GM12878 (cell line): ENCODE measurements at regions not wholly inside any gene's neighbourhood (a gene's known extent, or its start where the extent isn't known, plus 50 kb on each side); places are given as distances from the start of the nearest gene placed in this dataset.

Source experiments
- BRCA1 ChIP-seq: IDR thresholded peaks from 2 replicates; pipeline ENCODE4 v1.6.1; 2011; ENCODE audit warnings: low read depth, low read length, improper control_type of control experiment
- EZH2 ChIP-seq: IDR thresholded peaks from 2 replicates; pipeline ENCODE4 v1.6.1; 2012; ENCODE audit warnings: low read depth, mild to moderate bottlenecking, control low read depth, inconsistent platforms, low read length, borderline replicate concordance; ENCODE audit not compliant: control insufficient read depth
- FOS ChIP-seq: IDR thresholded peaks from 3 replicates; pipeline ENCODE4 v1.6.1; 2011; ENCODE audit warnings: borderline replicate concordance; ENCODE audit not compliant: insufficient read length; ENCODE audit errors: extremely low read depth
- JUND ChIP-seq: IDR thresholded peaks from 2 replicates; pipeline ENCODE4 v1.6.1; 2012; ENCODE audit warnings: low read depth, mild to moderate bottlenecking, low read length, improper control_type of control experiment, moderate library complexity
- NRF1 ChIP-seq: conservative IDR thresholded peaks from 2 replicates; pipeline ENCODE4 v1.6.1; 2011; ENCODE audit warnings: mild to moderate bottlenecking, low read depth, low read length, improper control_type of control experiment
- PAX8 ChIP-seq: fragments of 450-650 bp; IDR thresholded peaks from 2 replicates; pipeline ENCODE4 v1.6.1; 2017; ENCODE audit warnings: mild to moderate bottlenecking, moderate library complexity
- RFX5 ChIP-seq: IDR thresholded peaks from 2 replicates; pipeline ENCODE4 v1.6.1; 2011; ENCODE audit warnings: low read depth, low read length, improper control_type of control experiment
- TF ChIP-seq, protein P1 (sequence below): IDR thresholded peaks from 2 replicates; pipeline ENCODE4 v1.6.1; 2012; ENCODE audit warnings: low read depth, low read length, improper control_type of control experiment
- TF ChIP-seq, protein P2 (sequence below), 3 experiments: IDR thresholded peaks in 2 of 3; conservative IDR thresholded peaks in 1 of 3; 2 replicates each; pipeline ENCODE4 v1.5.1; 2011; ENCODE audit warnings: low read depth in 3 of 3, low read length in 3 of 3, mild to moderate bottlenecking in 3 of 3, control low read depth in 2 of 3, moderate library complexity in 2 of 3, inconsistent platforms in 1 of 3, mixed read lengths in 1 of 3; ENCODE audit not compliant: control insufficient read depth in 2 of 3, insufficient read depth in 1 of 3; ENCODE audit errors: extremely low read depth in 1 of 3
- TF ChIP-seq, protein P3 (sequence below): fragments of 450-650 bp; IDR thresholded peaks from 2 replicates; pipeline ENCODE4 v1.6.1; 2016; ENCODE audit warnings: mild to moderate bottlenecking, moderate library complexity, borderline replicate concordance
- TF ChIP-seq, protein P4 (sequence below): IDR thresholded peaks from 2 replicates; pipeline ENCODE4 v1.6.1; 2011; ENCODE audit warnings: low read depth, low read length, improper control_type of control experiment, borderline replicate concordance
- TF ChIP-seq, protein P5 (sequence below): fragments of 450-650 bp; IDR thresholded peaks from 2 replicates; pipeline ENCODE4 v1.6.1; 2017; ENCODE audit warnings: mild to moderate bottlenecking, moderate library complexity

DNA sequence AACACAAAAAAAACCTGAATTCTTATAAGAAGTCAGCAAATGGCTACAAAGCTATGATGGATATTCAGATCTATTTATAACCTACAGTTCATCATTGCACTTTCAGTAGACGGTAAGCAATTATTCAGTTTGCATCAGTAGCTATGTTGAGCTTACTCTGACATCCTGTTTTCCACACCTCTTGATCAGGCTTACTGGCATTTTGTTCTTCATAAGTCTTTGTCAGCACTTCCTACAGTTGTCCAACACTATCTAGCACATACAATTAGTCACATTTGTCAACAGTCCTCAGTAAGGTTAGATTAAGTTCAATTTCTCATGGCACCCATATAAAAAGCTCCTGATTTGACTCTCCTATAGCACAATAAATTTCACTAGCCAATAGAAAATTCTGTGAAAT lies 71.2 kb upstream of the ST3GAL6 start:
- TF ChIP-seq, protein P1, sequence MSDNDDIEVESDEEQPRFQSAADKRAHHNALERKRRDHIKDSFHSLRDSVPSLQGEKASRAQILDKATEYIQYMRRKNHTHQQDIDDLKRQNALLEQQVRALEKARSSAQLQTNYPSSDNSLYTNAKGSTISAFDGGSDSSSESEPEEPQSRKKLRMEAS, result no peak
- no peak for TF ChIP-seq FOS
- TF ChIP-seq JUND, result no peak
- TF ChIP-seq, protein P2, sequence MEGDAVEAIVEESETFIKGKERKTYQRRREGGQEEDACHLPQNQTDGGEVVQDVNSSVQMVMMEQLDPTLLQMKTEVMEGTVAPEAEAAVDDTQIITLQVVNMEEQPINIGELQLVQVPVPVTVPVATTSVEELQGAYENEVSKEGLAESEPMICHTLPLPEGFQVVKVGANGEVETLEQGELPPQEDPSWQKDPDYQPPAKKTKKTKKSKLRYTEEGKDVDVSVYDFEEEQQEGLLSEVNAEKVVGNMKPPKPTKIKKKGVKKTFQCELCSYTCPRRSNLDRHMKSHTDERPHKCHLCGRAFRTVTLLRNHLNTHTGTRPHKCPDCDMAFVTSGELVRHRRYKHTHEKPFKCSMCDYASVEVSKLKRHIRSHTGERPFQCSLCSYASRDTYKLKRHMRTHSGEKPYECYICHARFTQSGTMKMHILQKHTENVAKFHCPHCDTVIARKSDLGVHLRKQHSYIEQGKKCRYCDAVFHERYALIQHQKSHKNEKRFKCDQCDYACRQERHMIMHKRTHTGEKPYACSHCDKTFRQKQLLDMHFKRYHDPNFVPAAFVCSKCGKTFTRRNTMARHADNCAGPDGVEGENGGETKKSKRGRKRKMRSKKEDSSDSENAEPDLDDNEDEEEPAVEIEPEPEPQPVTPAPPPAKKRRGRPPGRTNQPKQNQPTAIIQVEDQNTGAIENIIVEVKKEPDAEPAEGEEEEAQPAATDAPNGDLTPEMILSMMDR (IDR thresholded peaks at IDR 0.05 in 2 of 3, conservative IDR thresholded peaks at IDR 0.05 in 1 of 3; ENCODE audit: control insufficient read depth in 2 of 3, extremely low read depth in 1 of 3, insufficient read depth in 1 of 3, low read depth in 3 of 3, low read length in 3 of 3), result no peak
- TF ChIP-seq EZH2, result no peak
- TF ChIP-seq RFX5, result no peak
- TF ChIP-seq, protein P3, sequence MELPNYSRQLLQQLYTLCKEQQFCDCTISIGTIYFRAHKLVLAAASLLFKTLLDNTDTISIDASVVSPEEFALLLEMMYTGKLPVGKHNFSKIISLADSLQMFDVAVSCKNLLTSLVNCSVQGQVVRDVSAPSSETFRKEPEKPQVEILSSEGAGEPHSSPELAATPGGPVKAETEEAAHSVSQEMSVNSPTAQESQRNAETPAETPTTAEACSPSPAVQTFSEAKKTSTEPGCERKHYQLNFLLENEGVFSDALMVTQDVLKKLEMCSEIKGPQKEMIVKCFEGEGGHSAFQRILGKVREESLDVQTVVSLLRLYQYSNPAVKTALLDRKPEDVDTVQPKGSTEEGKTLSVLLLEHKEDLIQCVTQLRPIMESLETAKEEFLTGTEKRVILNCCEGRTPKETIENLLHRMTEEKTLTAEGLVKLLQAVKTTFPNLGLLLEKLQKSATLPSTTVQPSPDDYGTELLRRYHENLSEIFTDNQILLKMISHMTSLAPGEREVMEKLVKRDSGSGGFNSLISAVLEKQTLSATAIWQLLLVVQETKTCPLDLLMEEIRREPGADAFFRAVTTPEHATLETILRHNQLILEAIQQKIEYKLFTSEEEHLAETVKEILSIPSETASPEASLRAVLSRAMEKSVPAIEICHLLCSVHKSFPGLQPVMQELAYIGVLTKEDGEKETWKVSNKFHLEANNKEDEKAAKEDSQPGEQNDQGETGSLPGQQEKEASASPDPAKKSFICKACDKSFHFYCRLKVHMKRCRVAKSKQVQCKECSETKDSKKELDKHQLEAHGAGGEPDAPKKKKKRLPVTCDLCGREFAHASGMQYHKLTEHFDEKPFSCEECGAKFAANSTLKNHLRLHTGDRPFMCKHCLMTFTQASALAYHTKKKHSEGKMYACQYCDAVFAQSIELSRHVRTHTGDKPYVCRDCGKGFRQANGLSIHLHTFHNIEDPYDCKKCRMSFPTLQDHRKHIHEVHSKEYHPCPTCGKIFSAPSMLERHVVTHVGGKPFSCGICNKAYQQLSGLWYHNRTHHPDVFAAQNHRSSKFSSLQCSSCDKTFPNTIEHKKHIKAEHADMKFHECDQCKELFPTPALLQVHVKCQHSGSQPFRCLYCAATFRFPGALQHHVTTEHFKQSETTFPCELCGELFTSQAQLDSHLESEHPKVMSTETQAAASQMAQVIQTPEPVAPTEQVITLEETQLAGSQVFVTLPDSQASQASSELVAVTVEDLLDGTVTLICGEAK, result no peak
- TF ChIP-seq BRCA1, result no peak
- TF ChIP-seq, protein P4, sequence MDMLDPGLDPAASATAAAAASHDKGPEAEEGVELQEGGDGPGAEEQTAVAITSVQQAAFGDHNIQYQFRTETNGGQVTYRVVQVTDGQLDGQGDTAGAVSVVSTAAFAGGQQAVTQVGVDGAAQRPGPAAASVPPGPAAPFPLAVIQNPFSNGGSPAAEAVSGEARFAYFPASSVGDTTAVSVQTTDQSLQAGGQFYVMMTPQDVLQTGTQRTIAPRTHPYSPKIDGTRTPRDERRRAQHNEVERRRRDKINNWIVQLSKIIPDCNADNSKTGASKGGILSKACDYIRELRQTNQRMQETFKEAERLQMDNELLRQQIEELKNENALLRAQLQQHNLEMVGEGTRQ, result no peak
- TF ChIP-seq, protein P5, sequence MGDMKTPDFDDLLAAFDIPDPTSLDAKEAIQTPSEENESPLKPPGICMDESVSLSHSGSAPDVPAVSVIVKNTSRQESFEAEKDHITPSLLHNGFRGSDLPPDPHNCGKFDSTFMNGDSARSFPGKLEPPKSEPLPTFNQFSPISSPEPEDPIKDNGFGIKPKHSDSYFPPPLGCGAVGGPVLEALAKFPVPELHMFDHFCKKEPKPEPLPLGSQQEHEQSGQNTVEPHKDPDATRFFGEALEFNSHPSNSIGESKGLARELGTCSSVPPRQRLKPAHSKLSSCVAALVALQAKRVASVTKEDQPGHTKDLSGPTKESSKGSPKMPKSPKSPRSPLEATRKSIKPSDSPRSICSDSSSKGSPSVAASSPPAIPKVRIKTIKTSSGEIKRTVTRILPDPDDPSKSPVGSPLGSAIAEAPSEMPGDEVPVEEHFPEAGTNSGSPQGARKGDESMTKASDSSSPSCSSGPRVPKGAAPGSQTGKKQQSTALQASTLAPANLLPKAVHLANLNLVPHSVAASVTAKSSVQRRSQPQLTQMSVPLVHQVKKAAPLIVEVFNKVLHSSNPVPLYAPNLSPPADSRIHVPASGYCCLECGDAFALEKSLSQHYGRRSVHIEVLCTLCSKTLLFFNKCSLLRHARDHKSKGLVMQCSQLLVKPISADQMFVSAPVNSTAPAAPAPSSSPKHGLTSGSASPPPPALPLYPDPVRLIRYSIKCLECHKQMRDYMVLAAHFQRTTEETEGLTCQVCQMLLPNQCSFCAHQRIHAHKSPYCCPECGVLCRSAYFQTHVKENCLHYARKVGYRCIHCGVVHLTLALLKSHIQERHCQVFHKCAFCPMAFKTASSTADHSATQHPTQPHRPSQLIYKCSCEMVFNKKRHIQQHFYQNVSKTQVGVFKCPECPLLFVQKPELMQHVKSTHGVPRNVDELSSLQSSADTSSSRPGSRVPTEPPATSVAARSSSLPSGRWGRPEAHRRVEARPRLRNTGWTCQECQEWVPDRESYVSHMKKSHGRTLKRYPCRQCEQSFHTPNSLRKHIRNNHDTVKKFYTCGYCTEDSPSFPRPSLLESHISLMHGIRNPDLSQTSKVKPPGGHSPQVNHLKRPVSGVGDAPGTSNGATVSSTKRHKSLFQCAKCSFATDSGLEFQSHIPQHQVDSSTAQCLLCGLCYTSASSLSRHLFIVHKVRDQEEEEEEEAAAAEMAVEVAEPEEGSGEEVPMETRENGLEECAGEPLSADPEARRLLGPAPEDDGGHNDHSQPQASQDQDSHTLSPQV, result no peak
- TF ChIP-seq PAX8, result no peak
- TF ChIP-seq NRF1, result no peak
